GM21360 (cell line): ENCODE measurements at regions not wholly inside any gene's neighbourhood (a gene's known extent, or its start where the extent isn't known, plus 50 kb on each side); places are given as distances from the start of the nearest gene placed in this dataset.
A peak's percentile ranks its signal among the peaks of the same experiment; 100 is the strongest.
"Not testable (repeated sequence)": the region's sequence is repeated elsewhere in the genome, so short reads cannot be mapped to it uniquely, and the experiment has no call there.

Experiments
- ATAC-seq: cut with Tn5 transposase; IDR thresholded peaks from one replicate; pipeline ENCODE4 v1.9.1; 2021; ENCODE audit warnings: mild to moderate bottlenecking, moderate library complexity; ENCODE audit not compliant: unreplicated experiment

GRCh38 chr1:178606839-178607238, 93.9 kb downstream of the TEX35 start:
- no peak for ATAC-seq

GRCh38 chr1:178607718-178608408, 95.0 kb downstream of the TEX35 start:
- ATAC-seq = peak; percentile 40

GRCh38 chr1:178609015-178609414, 96.1 kb downstream of the TEX35 start:
- ATAC-seq = no peak

GRCh38 chr1:178610690-178611410, 97.9 kb downstream of the TEX35 start:
- ATAC-seq = not testable (repeated sequence)

GRCh38 chr1:178612261-178612660, 99.4 kb downstream of the TEX35 start:
- ATAC-seq = no peak

GRCh38 chr1:178613271-178613945, 100.5 kb downstream of the TEX35 start:
- ATAC-seq = no peak

GRCh38 chr1:178614286-178614685, 101.4 kb downstream of the TEX35 start:
- no peak for ATAC-seq

GRCh38 chr1:178619042-178619927, 105.8 kb upstream of the RALGPS2 start:
- no peak for ATAC-seq

GRCh38 chr1:178620584-178621475, 104.2 kb upstream of the RALGPS2 start:
- no peak for ATAC-seq

- no peak for ATAC-seq
Observed at GRCh38 chr1:178621822-178622221, 103.2 kb upstream of the RALGPS2 start.

- ATAC-seq = no peak
Observed at GRCh38 chr1:178625695-178626094, 99.3 kb upstream of the RALGPS2 start.

- ATAC-seq = no peak
Observed at GRCh38 chr1:178627037-178627436, 98.0 kb upstream of the RALGPS2 start.

- no peak for ATAC-seq
Observed at GRCh38 chr1:178628637-178629251, 96.3 kb upstream of the RALGPS2 start.

- ATAC-seq = no peak
Observed at GRCh38 chr1:178629252-178630154, 95.5 kb upstream of the RALGPS2 start.

GRCh38 chr1:178630417-178630816, 94.6 kb upstream of the RALGPS2 start:
- no peak for ATAC-seq

GRCh38 chr1:178632653-178633052, 92.4 kb upstream of the RALGPS2 start:
- no peak for ATAC-seq

- no peak for ATAC-seq
Observed at GRCh38 chr1:178633056-178633455, 92.0 kb upstream of the RALGPS2 start.

GRCh38 chr1:178634445-178634844, 90.6 kb upstream of the RALGPS2 start:
- no peak for ATAC-seq
